H1 (cell line): ENCODE measurements at regions not wholly inside any gene's neighbourhood (a gene's known extent, or its start where the extent isn't known, plus 50 kb on each side); places are given as distances from the start of the nearest gene placed in this dataset.

Experiments
- CHD7 ChIP-seq: fragments of 300-600 bp; sonication (generic); IDR thresholded peaks from 2 replicates; pipeline ENCODE4 v1.7.1; 2012; ENCODE audit warnings: low read length, moderate library complexity, mild to moderate bottlenecking, inconsistent platforms; ENCODE audit not compliant: insufficient replicate concordance
- GABPA ChIP-seq: IDR thresholded peaks from 2 replicates; pipeline ENCODE4 v1.6.1; 2011; ENCODE audit warnings: mild to moderate bottlenecking, low read length, moderate library complexity, borderline replicate concordance; ENCODE audit not compliant: insufficient read depth
- JUN ChIP-seq: IDR thresholded peaks from 2 replicates; pipeline ENCODE4 v1.6.1; 2011; ENCODE audit warnings: low read depth, mild to moderate bottlenecking, improper control_type of control experiment, low read length
- KDM1A ChIP-seq: fragments of 200-600, 300-600 bp; sonication (generic); IDR thresholded peaks from 2 replicates; pipeline ENCODE4 v1.7.1; 2016; ENCODE audit warnings: mild to moderate bottlenecking, low read length, borderline replicate concordance
- PHF8 ChIP-seq: fragments of 200-600 bp; sonication (generic); conservative IDR thresholded peaks from 2 replicates; pipeline ENCODE4 v1.7.1; 2012; ENCODE audit warnings: low read depth, mild to moderate bottlenecking, inconsistent platforms, low read length, moderate library complexity
- RXRA ChIP-seq: IDR thresholded peaks from 2 replicates; pipeline ENCODE4 v1.6.1; 2011; ENCODE audit warnings: low read depth, mild to moderate bottlenecking, low read length, moderate library complexity; ENCODE audit not compliant: insufficient read depth
- TBP ChIP-seq: IDR thresholded peaks from 2 replicates; pipeline ENCODE4 v1.6.1; 2011; ENCODE audit warnings: low read depth, low read length, improper control_type of control experiment

DNA sequence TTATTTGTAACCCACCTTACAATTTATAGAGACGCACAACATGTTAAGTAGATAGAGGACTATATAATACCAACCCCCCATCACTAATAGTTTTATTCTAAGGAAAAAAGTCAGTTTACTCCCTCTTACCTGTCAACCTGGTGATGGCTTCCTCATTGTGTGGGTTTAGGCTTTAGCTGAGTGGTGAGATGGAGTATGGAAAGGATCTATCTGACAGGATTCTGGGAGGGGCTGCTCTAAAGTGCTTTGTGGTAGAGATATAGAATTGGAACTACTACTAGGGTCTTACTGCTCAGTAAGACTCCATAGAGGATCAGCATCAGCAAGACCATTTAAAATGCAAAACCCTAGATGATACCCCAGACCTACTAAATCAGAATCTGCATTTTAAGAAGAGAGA lies 82.1 kb upstream of the IFNE start (continued):
- no peak for TF ChIP-seq CHD7
- TF ChIP-seq RXRA = no peak
- no peak for TF ChIP-seq GABPA
- TF ChIP-seq KDM1A = no peak
- no peak for TF ChIP-seq JUN
- TF ChIP-seq TBP = no peak
- TF ChIP-seq PHF8 = no peak
